ENCODE measurements at regions not wholly inside any gene's neighbourhood (a gene's known extent, or its start where the extent isn't known, plus 50 kb on each side); places are given as distances from the start of the nearest gene placed in this dataset.

- H3K36me3 Mint-ChIP-seq (ENCODE audit: unreplicated experiment): no peaks in the 10 kb centered on the region
- H3K9me3 Mint-ChIP-seq (ENCODE audit: unreplicated experiment): no peaks in the 10 kb centered on the region
- H3K4me1 Mint-ChIP-seq (ENCODE audit: unreplicated experiment): peaks cover 9% of the 10 kb centered on the region
- H3K27ac Mint-ChIP-seq (ENCODE audit: unreplicated experiment): no peak overlapping the region
- peaks cover 25% of the 10 kb centered on the region for H3K27me3 Mint-ChIP-seq (ENCODE audit: unreplicated experiment)
- TF ChIP-seq, protein P1, sequence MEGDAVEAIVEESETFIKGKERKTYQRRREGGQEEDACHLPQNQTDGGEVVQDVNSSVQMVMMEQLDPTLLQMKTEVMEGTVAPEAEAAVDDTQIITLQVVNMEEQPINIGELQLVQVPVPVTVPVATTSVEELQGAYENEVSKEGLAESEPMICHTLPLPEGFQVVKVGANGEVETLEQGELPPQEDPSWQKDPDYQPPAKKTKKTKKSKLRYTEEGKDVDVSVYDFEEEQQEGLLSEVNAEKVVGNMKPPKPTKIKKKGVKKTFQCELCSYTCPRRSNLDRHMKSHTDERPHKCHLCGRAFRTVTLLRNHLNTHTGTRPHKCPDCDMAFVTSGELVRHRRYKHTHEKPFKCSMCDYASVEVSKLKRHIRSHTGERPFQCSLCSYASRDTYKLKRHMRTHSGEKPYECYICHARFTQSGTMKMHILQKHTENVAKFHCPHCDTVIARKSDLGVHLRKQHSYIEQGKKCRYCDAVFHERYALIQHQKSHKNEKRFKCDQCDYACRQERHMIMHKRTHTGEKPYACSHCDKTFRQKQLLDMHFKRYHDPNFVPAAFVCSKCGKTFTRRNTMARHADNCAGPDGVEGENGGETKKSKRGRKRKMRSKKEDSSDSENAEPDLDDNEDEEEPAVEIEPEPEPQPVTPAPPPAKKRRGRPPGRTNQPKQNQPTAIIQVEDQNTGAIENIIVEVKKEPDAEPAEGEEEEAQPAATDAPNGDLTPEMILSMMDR (IDR thresholded peaks at IDR 0.05): no peak
- DNase-seq (ENCODE audit: extremely low spot score, unreplicated experiment): no peak
- no peak overlapping the region for H3K4me3 Mint-ChIP-seq (ENCODE audit: unreplicated experiment)
These were observed 267.3 kb upstream of the ADAMTS9 start for GRCh38 chr3:64954995-64955636.

GRCh38 chr3:64945171-64945729 lies 257.4 kb upstream of the ADAMTS9 start:
- no peaks in the 10 kb centered on the region for H3K9me3 Mint-ChIP-seq (ENCODE audit: unreplicated experiment)
- no peaks in the 10 kb centered on the region for H3K36me3 Mint-ChIP-seq (ENCODE audit: unreplicated experiment)
- DNase-seq (ENCODE audit: extremely low spot score, unreplicated experiment): no peak
- H3K27ac Mint-ChIP-seq (ENCODE audit: unreplicated experiment): peak overlapping the region; percentile 39
- TF ChIP-seq, protein P1 (IDR thresholded peaks at IDR 0.05): no peak
- no peak overlapping the region for H3K4me3 Mint-ChIP-seq (ENCODE audit: unreplicated experiment)
- H3K4me1 Mint-ChIP-seq (ENCODE audit: unreplicated experiment): peaks cover 14% of the 10 kb centered on the region
- H3K27me3 Mint-ChIP-seq (ENCODE audit: unreplicated experiment): no peaks in the 10 kb centered on the region

DNA sequence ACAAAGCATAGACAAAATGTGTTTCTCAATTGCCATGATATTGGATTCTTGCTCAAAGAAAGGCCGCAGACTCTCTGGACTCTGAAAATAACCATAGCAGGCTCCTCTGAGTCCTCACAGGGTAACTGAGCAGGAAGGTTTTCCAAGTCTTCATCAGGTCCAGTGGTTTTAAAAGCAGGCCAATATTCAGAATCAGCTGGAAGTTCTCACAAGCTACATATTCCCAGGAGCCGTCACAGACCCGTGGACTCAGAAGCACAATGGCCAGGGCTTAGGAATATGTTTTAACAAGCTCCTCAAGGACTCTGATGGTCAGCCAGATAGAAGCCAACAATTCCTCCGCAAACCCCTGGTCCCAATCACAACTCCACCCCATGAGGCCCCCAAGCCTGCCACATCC lies 256.1 kb upstream of the ADAMTS9 start:
- Mint-ChIP-seq H3K27me3 (ENCODE audit: unreplicated experiment) (no peaks in the 10 kb centered on the region), H3K9me3 (ENCODE audit: unreplicated experiment) (no peaks in the 10 kb centered on the region), H3K4me3 (ENCODE audit: unreplicated experiment) (no peak overlapping the region), H3K27ac (ENCODE audit: unreplicated experiment) (no peak overlapping the region), H3K4me1 (ENCODE audit: unreplicated experiment) (peaks cover 14% of the 10 kb centered on the region), H3K36me3 (ENCODE audit: unreplicated experiment) (no peaks in the 10 kb centered on the region)
- TF ChIP-seq, protein P1 (IDR thresholded peaks at IDR 0.05): no peak
- no peak for DNase-seq (ENCODE audit: extremely low spot score, unreplicated experiment)

GRCh38 chr3:64940596-64941348 lies 253.0 kb upstream of the ADAMTS9 start:
- TF ChIP-seq, protein P1 (IDR thresholded peaks at IDR 0.05): no peak
- H3K27me3 Mint-ChIP-seq (ENCODE audit: unreplicated experiment): no peaks in the 10 kb centered on the region
- no peaks in the 10 kb centered on the region for H3K9me3 Mint-ChIP-seq (ENCODE audit: unreplicated experiment)
- no peak for DNase-seq (ENCODE audit: extremely low spot score, unreplicated experiment)
- no peak overlapping the region for H3K27ac Mint-ChIP-seq (ENCODE audit: unreplicated experiment)
- peaks cover 11% of the 10 kb centered on the region for H3K4me1 Mint-ChIP-seq (ENCODE audit: unreplicated experiment)
- no peaks in the 10 kb centered on the region for H3K36me3 Mint-ChIP-seq (ENCODE audit: unreplicated experiment)
- no peak overlapping the region for H3K4me3 Mint-ChIP-seq (ENCODE audit: unreplicated experiment)

All from osteocyte (in vitro differentiated cells).